HFF-Myc (cell line): ENCODE measurements at regions not wholly inside any gene's neighbourhood (a gene's known extent, or its start where the extent isn't known, plus 50 kb on each side); places are given as distances from the start of the nearest gene placed in this dataset.

Experiments used
- DNase-seq: peaks from one replicate; pipeline ENCODE4 v3.0.0-alpha.2; 2011; ENCODE audit warnings: low read depth; ENCODE audit errors: extremely low read depth
- H3K4me3 ChIP-seq: replicated peaks from 2 replicates; pipeline ENCODE4 v1.5.1; 2011; ENCODE audit warnings: low read depth, mild to moderate bottlenecking, control low read depth, low read length
- TF ChIP-seq, protein P1 (sequence below): IDR thresholded peaks from 2 replicates; pipeline ENCODE4 v1.5.1; 2012; ENCODE audit warnings: mild to moderate bottlenecking, low read depth, low read length, control low read depth; ENCODE audit errors: missing control alignments

DNA sequence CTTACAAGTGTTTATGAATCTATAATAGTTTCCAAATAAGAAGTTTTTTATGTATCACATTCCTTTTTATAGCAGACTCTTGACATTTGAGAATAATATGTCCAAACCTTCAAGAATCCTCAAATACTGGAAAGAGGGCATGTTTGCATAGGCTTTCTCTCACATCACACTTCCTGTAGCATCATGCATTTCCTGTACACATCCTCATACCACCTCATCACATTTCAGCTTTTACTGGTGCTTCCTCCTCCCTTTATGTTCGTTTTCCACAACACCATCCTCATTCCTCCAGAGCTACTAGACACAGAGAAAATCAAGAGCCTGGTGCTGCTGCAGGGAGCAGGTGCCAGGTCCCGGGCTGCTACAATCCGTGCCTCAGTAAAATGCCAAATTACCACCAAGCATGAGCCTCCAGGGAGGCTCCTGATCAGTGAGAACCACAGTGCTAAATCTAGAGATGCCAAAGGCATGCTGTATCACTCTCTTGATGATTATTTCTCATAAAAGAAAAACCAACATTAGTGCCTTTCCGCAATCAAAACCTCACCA is 137.7 kb upstream of the CYP1B1 start:
- H3K4me3 ChIP-seq: no peak overlapping the region
- TF ChIP-seq, protein P1, sequence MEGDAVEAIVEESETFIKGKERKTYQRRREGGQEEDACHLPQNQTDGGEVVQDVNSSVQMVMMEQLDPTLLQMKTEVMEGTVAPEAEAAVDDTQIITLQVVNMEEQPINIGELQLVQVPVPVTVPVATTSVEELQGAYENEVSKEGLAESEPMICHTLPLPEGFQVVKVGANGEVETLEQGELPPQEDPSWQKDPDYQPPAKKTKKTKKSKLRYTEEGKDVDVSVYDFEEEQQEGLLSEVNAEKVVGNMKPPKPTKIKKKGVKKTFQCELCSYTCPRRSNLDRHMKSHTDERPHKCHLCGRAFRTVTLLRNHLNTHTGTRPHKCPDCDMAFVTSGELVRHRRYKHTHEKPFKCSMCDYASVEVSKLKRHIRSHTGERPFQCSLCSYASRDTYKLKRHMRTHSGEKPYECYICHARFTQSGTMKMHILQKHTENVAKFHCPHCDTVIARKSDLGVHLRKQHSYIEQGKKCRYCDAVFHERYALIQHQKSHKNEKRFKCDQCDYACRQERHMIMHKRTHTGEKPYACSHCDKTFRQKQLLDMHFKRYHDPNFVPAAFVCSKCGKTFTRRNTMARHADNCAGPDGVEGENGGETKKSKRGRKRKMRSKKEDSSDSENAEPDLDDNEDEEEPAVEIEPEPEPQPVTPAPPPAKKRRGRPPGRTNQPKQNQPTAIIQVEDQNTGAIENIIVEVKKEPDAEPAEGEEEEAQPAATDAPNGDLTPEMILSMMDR: no peak
- DNase-seq: no peak

DNA sequence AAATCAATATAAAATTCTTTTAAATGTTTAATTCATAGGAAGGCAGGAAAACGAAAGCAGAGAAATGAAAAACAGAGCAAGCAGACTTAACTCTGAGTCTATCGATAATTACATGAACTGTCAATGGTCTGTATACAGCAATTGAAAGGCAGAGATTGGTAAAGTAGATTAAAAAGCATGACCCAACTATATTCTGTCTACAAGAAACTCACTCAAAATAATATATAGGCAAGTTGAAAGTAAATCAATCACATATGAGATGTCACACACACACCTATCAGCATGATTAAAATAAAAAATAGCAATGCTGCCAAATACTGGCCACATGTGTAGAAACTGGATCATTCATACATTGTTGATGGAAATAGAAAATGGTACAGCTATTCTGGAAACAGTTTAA is 136.4 kb upstream of the CYP1B1 start:
- TF ChIP-seq, protein P1: no peak
- no peak for DNase-seq
- no peak overlapping the region for H3K4me3 ChIP-seq

DNA sequence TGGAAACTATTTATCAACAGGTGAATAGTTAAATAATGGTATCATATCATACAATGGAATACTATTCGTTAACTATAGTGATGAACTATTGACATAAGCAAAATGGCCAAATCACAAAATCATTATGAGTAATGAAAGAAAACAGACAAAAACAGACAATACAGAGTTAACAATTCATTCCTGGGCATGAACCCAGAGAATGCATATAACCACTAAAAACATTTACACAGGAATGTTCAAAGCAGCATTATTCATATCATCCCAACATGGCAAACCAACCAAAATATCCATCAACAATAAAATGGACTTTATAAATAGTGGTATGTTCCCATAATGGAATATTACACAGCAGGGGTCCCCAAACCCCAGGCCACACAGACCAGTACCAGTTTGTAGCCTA is 131.2 kb upstream of the CYP1B1 start:
- TF ChIP-seq, protein P1: no peak
- H3K4me3 ChIP-seq: no peak overlapping the region
- DNase-seq: no peak

DNA sequence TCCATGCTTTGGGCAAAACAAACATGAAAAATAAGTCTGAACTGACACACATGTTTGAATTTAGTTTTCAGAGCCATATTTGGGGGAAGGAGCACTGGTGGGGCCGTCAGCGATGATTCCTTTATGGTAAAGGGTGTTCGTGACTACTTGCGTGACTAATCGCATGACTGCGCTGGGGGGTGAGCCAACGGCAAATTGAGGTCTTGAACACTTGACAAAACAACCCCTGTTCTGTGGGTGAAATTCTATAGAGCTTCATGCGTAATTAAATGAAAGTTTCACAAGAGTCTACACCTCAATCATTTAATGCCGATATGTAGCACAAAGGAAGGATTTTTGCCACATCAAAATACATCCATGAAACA is 127.5 kb upstream of the CYP1B1 start:
- TF ChIP-seq, protein P1: no peak

DNA sequence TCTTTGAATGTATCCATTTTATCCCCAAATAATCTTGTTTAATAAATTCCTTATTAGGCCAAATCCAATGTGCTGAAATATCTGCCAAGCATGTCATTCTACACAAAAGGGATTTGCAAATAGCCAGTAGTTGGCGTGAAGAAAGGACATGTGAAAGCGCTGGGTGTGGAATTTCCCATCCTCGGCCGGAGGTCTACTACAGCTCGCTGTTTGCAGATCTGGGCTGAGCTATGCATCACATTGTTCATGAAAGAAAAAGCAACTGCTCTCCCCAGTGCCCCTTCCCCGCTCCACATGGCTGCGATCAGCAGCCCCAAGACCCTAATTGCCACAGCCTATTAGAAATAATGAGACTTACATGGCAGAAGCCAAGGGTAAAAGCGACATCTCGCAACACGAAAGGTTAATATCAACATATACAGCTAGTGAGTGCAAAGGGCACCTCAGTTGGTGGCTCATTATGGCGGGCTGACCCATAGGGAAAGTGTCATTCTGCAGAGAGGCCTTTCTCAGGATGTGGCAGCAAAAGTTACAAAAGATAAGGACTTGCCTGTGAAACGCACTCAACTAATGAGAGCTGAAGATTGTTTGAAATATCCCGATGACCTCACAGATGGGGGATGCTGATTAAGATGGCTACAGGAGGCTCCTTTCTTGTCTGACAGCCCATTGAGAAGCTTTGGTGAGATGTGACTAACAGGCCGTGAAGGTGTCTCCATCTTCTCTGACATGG is 126.9 kb upstream of the CYP1B1 start:
- TF ChIP-seq, protein P1: no peak
- no peak overlapping the region for H3K4me3 ChIP-seq
- DNase-seq: no peak

More for the DNA sequence above, 127.5 kb upstream of the CYP1B1 start:
- H3K4me3 ChIP-seq: no peak overlapping the region
- DNase-seq: no peak

DNA sequence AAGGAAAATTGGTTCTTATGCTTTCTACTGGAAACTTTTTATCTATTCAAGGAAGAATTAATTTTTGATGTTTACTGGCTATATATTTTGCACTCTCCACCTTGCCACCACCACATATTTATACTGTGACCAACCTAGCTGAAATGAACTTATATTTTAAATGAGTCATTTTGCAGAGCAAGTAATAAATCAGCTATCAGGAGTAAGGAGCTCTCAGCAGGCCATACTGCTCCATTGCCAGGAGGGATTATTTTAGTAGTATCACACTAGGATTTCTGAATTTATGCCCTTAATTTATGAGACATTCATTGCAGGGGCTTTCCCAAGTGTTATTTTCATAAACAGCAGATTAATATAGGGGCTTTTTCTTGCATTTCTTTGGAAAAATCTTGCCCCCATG is 125.8 kb upstream of the CYP1B1 start:
- TF ChIP-seq, protein P1: no peak
- DNase-seq: no peak
- no peak overlapping the region for H3K4me3 ChIP-seq
